HG02798 (cell line): ENCODE measurements at regions not wholly inside any gene's neighbourhood (a gene's known extent, or its start where the extent isn't known, plus 50 kb on each side); places are given as distances from the start of the nearest gene placed in this dataset.

ENCODE experiments used
- ATAC-seq: cut with Tn5 transposase; IDR thresholded peaks from one replicate; pipeline ENCODE4 v1.9.1; 2021; ENCODE audit warnings: mild to moderate bottlenecking; ENCODE audit not compliant: unreplicated experiment, poor library complexity

GRCh38 chr9:124205686-124206352, 51.9 kb upstream of the NEK6 start:
- ATAC-seq = no peak

DNA sequence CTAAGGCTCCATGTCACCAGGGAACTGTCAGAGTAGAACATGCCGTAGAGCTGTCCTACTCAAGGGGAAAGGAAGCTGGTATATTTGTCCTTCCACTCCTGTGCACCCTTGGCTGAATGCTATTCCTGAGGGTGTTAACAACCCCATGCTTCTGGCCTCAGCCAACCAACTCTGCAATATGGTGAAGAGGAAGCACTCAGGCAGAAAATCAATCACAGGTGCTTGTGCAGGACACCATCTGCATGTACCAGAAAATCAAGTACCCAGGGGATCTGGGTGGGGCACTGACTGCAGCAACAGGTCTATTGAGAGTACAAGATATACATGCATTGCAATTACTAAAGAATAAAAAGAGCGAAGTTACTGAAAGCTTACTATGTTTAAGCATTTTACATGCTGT, 51.4 kb upstream of the NEK6 start:
- ATAC-seq = no peak
